Mesendoderm (in vitro differentiated cells): ENCODE measurements at regions not wholly inside any gene's neighbourhood (a gene's known extent, or its start where the extent isn't known, plus 50 kb on each side); places are given as distances from the start of the nearest gene placed in this dataset.
A peak's percentile ranks its signal among the peaks of the same experiment; 100 is the strongest.

Experiments used
- DNase-seq: peaks from one replicate; pipeline ENCODE4 v3.0.0; 2013
- H2AK5ac ChIP-seq: 2 replicates; pipeline ENCODE4 v1.6.1; 2013; ENCODE audit warnings: low read length, inconsistent platforms
- H2BK120ac ChIP-seq: 2 replicates; pipeline ENCODE4 v1.6.1; 2013; ENCODE audit warnings: low read depth, mild to moderate bottlenecking, low read length, moderate library complexity, mixed read lengths
- H2BK15ac ChIP-seq: replicated peaks from 2 replicates; pipeline ENCODE4 v1.6.1; 2013; ENCODE audit warnings: low read depth, mild to moderate bottlenecking, moderate library complexity
- H2BK5ac ChIP-seq: 2 replicates; pipeline ENCODE4 v1.6.1; 2013; ENCODE audit warnings: low read length, inconsistent platforms
- H3K18ac ChIP-seq: 2 replicates; pipeline ENCODE4 v1.6.1; 2013; ENCODE audit warnings: mild to moderate bottlenecking, low read length, mixed read lengths
- H3K23ac ChIP-seq: one replicate; pipeline ENCODE4 v1.6.1; 2013; ENCODE audit warnings: low read length
- H3K27ac ChIP-seq: 2 replicates; pipeline ENCODE4 v1.5.1; 2013; ENCODE audit warnings: low read depth, mild to moderate bottlenecking, inconsistent platforms, low read length, moderate library complexity
- H3K27me3 ChIP-seq: 2 replicates; pipeline ENCODE4 v1.6.1; 2013; ENCODE audit warnings: low read length, control low read depth, mild to moderate bottlenecking, inconsistent platforms; ENCODE audit not compliant: insufficient read depth, poor library complexity
- H3K36me3 ChIP-seq: 2 replicates; pipeline ENCODE4 v1.6.1; 2013; ENCODE audit warnings: low read length, inconsistent platforms; ENCODE audit not compliant: control insufficient read depth, insufficient read depth
- H3K4ac ChIP-seq: one replicate; pipeline ENCODE4 v1.6.1; 2013; ENCODE audit warnings: low read depth, mild to moderate bottlenecking, low read length, moderate library complexity
- H3K4me1 ChIP-seq: 2 replicates; pipeline ENCODE4 v1.6.1; 2013; ENCODE audit warnings: low read depth, low read length, inconsistent platforms; ENCODE audit not compliant: control insufficient read depth
- H3K4me2 ChIP-seq: 2 replicates; pipeline ENCODE4 v1.6.1; 2013; ENCODE audit warnings: low read length
- H3K4me3 ChIP-seq: 2 replicates; pipeline ENCODE4 v1.5.1; 2013; ENCODE audit warnings: mild to moderate bottlenecking, low read length
- H3K56ac ChIP-seq: one replicate; pipeline ENCODE4 v1.6.1; 2013; ENCODE audit warnings: low read length
- H3K79me1 ChIP-seq: 2 replicates; pipeline ENCODE4 v1.6.1; 2013; ENCODE audit warnings: low read length, inconsistent platforms
- H3K79me2 ChIP-seq: 2 replicates; pipeline ENCODE4 v1.6.1; 2013; ENCODE audit warnings: mild to moderate bottlenecking, low read length; ENCODE audit not compliant: control insufficient read depth, insufficient read depth
- H3K9ac ChIP-seq: 2 replicates; pipeline ENCODE4 v1.6.1; 2013; ENCODE audit warnings: low read length, inconsistent platforms
- H4K5ac ChIP-seq: one replicate; pipeline ENCODE4 v1.6.1; 2013; ENCODE audit warnings: low read length
- H4K8ac ChIP-seq: one replicate; pipeline ENCODE4 v1.6.1; 2013; ENCODE audit warnings: low read depth, mild to moderate bottlenecking, control low read depth, low read length, moderate library complexity
- WGBS: extraction: QIAGEN DNeasy Blood & Tissue Kit; methylation state at CpG from one replicate; pipeline ENCODE4 v1.1.7; 2013; ENCODE audit warnings: low lambda C conversion rate, missing lambda C conversion rate; ENCODE audit not compliant: insufficient coverage; ENCODE audit errors: extremely low coverage; 5-methylcytosine and 5-hydroxymethylcytosine counted together

- no peaks in the 10 kb centered on the region for H3K27me3 ChIP-seq
- H4K8ac ChIP-seq = no peak overlapping the region
- no peak overlapping the region for H3K18ac ChIP-seq
- H3K4me1 ChIP-seq = peaks cover 5% of the 10 kb centered on the region
- H3K9ac ChIP-seq = no peak overlapping the region
- H3K79me1 ChIP-seq = no peaks in the 10 kb centered on the region
- no peak overlapping the region for H3K23ac ChIP-seq
- H2BK15ac ChIP-seq = no peak overlapping the region
- H4K5ac ChIP-seq = no peak overlapping the region
- DNase-seq = no peak
- H3K4me2 ChIP-seq = no peak overlapping the region
- H3K56ac ChIP-seq = no peak overlapping the region
- H3K4me3 ChIP-seq = no peak overlapping the region
- no peak overlapping the region for H2BK120ac ChIP-seq
- no peaks in the 10 kb centered on the region for H3K36me3 ChIP-seq
- H3K27ac ChIP-seq = no peak overlapping the region
- H2AK5ac ChIP-seq = no peak overlapping the region
- H3K4ac ChIP-seq = no peak overlapping the region
- no peak overlapping the region for H2BK5ac ChIP-seq
- no peaks in the 10 kb centered on the region for H3K79me2 ChIP-seq
- WGBS = no CpG with 5 or more reads among the region's 6 CpGs
These were observed 80.8 kb downstream of the SMIM21 start for GRCh38 chr18:75346671-75347070.

- Histone ChIP-seq H4K8ac (no peak overlapping the region), H3K23ac (no peak overlapping the region), H2BK5ac (no peak overlapping the region), H3K18ac (no peak overlapping the region), H3K36me3 (no peaks in the 10 kb centered on the region), H3K4ac (no peak overlapping the region), H3K4me1 (no peaks in the 10 kb centered on the region), H3K79me2 (no peaks in the 10 kb centered on the region), H3K4me3 (no peak overlapping the region), H3K9ac (no peak overlapping the region), H3K56ac (no peak overlapping the region), H2BK120ac (no peak overlapping the region), H3K4me2 (no peak overlapping the region), H2BK15ac (no peak overlapping the region), H3K27me3 (no peaks in the 10 kb centered on the region), H4K5ac (no peak overlapping the region), H3K79me1 (no peaks in the 10 kb centered on the region), H3K27ac (no peak overlapping the region), H2AK5ac (no peak overlapping the region)
- WGBS = no CpG with 5 or more reads among the region's 7 CpGs
- DNase-seq = no peak
These were observed 82.9 kb downstream of the SMIM21 start for GRCh38 chr18:75344615-75345014.

GRCh38 chr18:75344161-75344560 is 83.3 kb downstream of the SMIM21 start:
- no peaks in the 10 kb centered on the region for H3K27me3 ChIP-seq
- WGBS = no CpG with 5 or more reads among the region's 8 CpGs

GRCh38 chr18:75343389-75343788 is 84.1 kb downstream of the SMIM21 start:
- no peak overlapping the region for H3K56ac ChIP-seq
- no peak overlapping the region for H3K4me2 ChIP-seq
- no peaks in the 10 kb centered on the region for H3K27me3 ChIP-seq
- no peak overlapping the region for H2AK5ac ChIP-seq
- H3K79me2 ChIP-seq = no peaks in the 10 kb centered on the region
- no peak overlapping the region for H2BK5ac ChIP-seq
- no peaks in the 10 kb centered on the region for H3K36me3 ChIP-seq
- H3K9ac ChIP-seq = no peak overlapping the region
- H3K4me3 ChIP-seq = no peak overlapping the region
- no peak overlapping the region for H2BK15ac ChIP-seq
- no peak overlapping the region for H4K5ac ChIP-seq
- no peak overlapping the region for H3K27ac ChIP-seq
- DNase-seq = no peak
- no peak overlapping the region for H3K18ac ChIP-seq
- no peak overlapping the region for H4K8ac ChIP-seq
- WGBS = no CpG with 5 or more reads among the region's 6 CpGs
- no peak overlapping the region for H2BK120ac ChIP-seq
- no peaks in the 10 kb centered on the region for H3K79me1 ChIP-seq
- no peak overlapping the region for H3K4ac ChIP-seq
- H3K4me1 ChIP-seq = no peaks in the 10 kb centered on the region
- no peak overlapping the region for H3K23ac ChIP-seq

More at GRCh38 chr18:75344161-75344560, 83.3 kb downstream of the SMIM21 start:
- H3K27ac ChIP-seq = no peak overlapping the region
- H3K9ac ChIP-seq = no peak overlapping the region
- no peak overlapping the region for H3K18ac ChIP-seq
- no peaks in the 10 kb centered on the region for H3K79me2 ChIP-seq
- peak; percentile 29 for DNase-seq
- no peak overlapping the region for H3K56ac ChIP-seq
- no peak overlapping the region for H3K4ac ChIP-seq
- H2BK120ac ChIP-seq = no peak overlapping the region
- H2BK5ac ChIP-seq = no peak overlapping the region
- H2AK5ac ChIP-seq = no peak overlapping the region
- H3K79me1 ChIP-seq = no peaks in the 10 kb centered on the region
- no peak overlapping the region for H4K8ac ChIP-seq
- H2BK15ac ChIP-seq = no peak overlapping the region
- H3K4me2 ChIP-seq = no peak overlapping the region
- H3K23ac ChIP-seq = no peak overlapping the region
- no peaks in the 10 kb centered on the region for H3K36me3 ChIP-seq
- no peak overlapping the region for H3K4me3 ChIP-seq
- H4K5ac ChIP-seq = no peak overlapping the region
- no peaks in the 10 kb centered on the region for H3K4me1 ChIP-seq

GRCh38 chr18:75341897-75342296 is 85.6 kb downstream of the SMIM21 start:
- no peaks in the 10 kb centered on the region for H3K27me3 ChIP-seq

GRCh38 chr18:75341267-75341666 is 86.2 kb downstream of the SMIM21 start:
- H3K4me2 ChIP-seq = no peak overlapping the region
- H3K4ac ChIP-seq = no peak overlapping the region
- peak; percentile 64 for DNase-seq
- no peak overlapping the region for H3K9ac ChIP-seq
- H3K18ac ChIP-seq = no peak overlapping the region
- H3K56ac ChIP-seq = no peak overlapping the region
- H3K27ac ChIP-seq = no peak overlapping the region
- no peak overlapping the region for H2BK5ac ChIP-seq
- H3K79me2 ChIP-seq = no peaks in the 10 kb centered on the region
- H2BK120ac ChIP-seq = no peak overlapping the region
- no peak overlapping the region for H2AK5ac ChIP-seq
- H3K4me1 ChIP-seq = no peaks in the 10 kb centered on the region
- H3K27me3 ChIP-seq = no peaks in the 10 kb centered on the region
- H3K79me1 ChIP-seq = no peaks in the 10 kb centered on the region
- H4K5ac ChIP-seq = no peak overlapping the region
- no peaks in the 10 kb centered on the region for H3K36me3 ChIP-seq
- no CpG with 5 or more reads among the region's 9 CpGs for WGBS
- H3K23ac ChIP-seq = no peak overlapping the region
- H2BK15ac ChIP-seq = no peak overlapping the region
- H3K4me3 ChIP-seq = no peak overlapping the region
- H4K8ac ChIP-seq = no peak overlapping the region

More at GRCh38 chr18:75341897-75342296, 85.6 kb downstream of the SMIM21 start:
- no CpG with 5 or more reads among the region's 6 CpGs for WGBS
- Histone ChIP-seq H3K79me1 (no peaks in the 10 kb centered on the region), H3K79me2 (no peaks in the 10 kb centered on the region), H3K9ac (no peak overlapping the region), H2BK120ac (no peak overlapping the region), H2BK5ac (no peak overlapping the region), H3K23ac (no peak overlapping the region), H3K4ac (no peak overlapping the region), H3K4me2 (no peak overlapping the region), H3K4me1 (no peaks in the 10 kb centered on the region), H3K36me3 (no peaks in the 10 kb centered on the region), H3K4me3 (no peak overlapping the region), H2BK15ac (no peak overlapping the region), H3K27ac (no peak overlapping the region), H3K18ac (no peak overlapping the region), H4K8ac (no peak overlapping the region), H3K56ac (no peak overlapping the region), H4K5ac (no peak overlapping the region), H2AK5ac (no peak overlapping the region)
- DNase-seq = no peak
